B cell (primary cell): ENCODE measurements at regions not wholly inside any gene's neighbourhood (a gene's known extent, or its start where the extent isn't known, plus 50 kb on each side); places are given as distances from the start of the nearest gene placed in this dataset.

ENCODE experiments used
- ATAC-seq: fragments of 200-7000 bp; cut with Tn5 transposase; one replicate; pipeline ENCODE4 v1.10.0; 2021; ENCODE audit warnings: low read depth, mild to moderate bottlenecking, moderate number of reproducible peaks, moderate library complexity
- CTCF ChIA-PET: fragments of 350-600 bp; sonication (Branson Sonifier 250); formaldehyde crosslinking; loops from one replicate; lab custom pipeline; 2021; ENCODE audit warnings: antibody characterized with exemption, inconsistent platforms; lab: Charles Lee
- POLR2A ChIA-PET: fragments of 350-600 bp; sonication (Branson Sonifier 250); formaldehyde crosslinking; loops from one replicate; lab custom pipeline; 2021; ENCODE audit warnings: antibody characterized with exemption; lab: Charles Lee
- DNase-seq: peaks from one replicate; pipeline ENCODE4 v3.0.0; 2013
- H2AFZ ChIP-seq: 2 replicates; pipeline ENCODE4 v1.6.1; 2012; ENCODE audit warnings: mild to moderate bottlenecking, low read depth, low read length; ENCODE audit not compliant: insufficient read depth, poor library complexity, severe bottlenecking
- H3K27ac ChIP-seq, 2 donors: 1 replicate in 1 of 2; 2 replicates in 1 of 2; pipeline ENCODE4 v1.5.1; 2012 to 2013; ENCODE audit warnings: low read length in 2 of 2, mild to moderate bottlenecking in 2 of 2, moderate library complexity in 1 of 2
- H3K27me3 ChIP-seq, 4 experiments: fragments of 200-600 bp in 1 of 4; sonication (generic) in 1 of 4; replicated peaks in 1 of 4; 1 replicate in 2 of 4; 2 replicates in 2 of 4; pipeline versions ENCODE4 v1.6.1 to v1.7.0; 2013 to 2016; ENCODE audit warnings: low read length in 3 of 4, mild to moderate bottlenecking in 2 of 4, mixed read lengths in 1 of 4, moderate library complexity in 1 of 4; ENCODE audit not compliant: insufficient read depth in 4 of 4, control insufficient read depth in 3 of 4; ENCODE audit errors: control extremely low read depth in 1 of 4
- H3K36me3 ChIP-seq, 2 experiments: replicated peaks in 1 of 2; 1 replicate in 1 of 2; 2 replicates in 1 of 2; pipeline versions ENCODE4 v1.6.1 to v1.7.1; 2013; ENCODE audit warnings: low read length in 1 of 2; ENCODE audit not compliant: insufficient read depth in 2 of 2, control insufficient read depth in 1 of 2; ENCODE audit errors: control extremely low read depth in 1 of 2, extremely low read depth in 1 of 2
- H3K4me1 ChIP-seq, 2 donors: fragments of 200-600 bp in 1 of 2; sonication (generic) in 1 of 2; 1 replicate in 1 of 2; 2 replicates in 1 of 2; pipeline versions ENCODE4 v1.5.1 to v1.6.1; 2013 to 2017; ENCODE audit warnings: low read length in 2 of 2; ENCODE audit not compliant: control insufficient read depth in 2 of 2, insufficient read depth in 2 of 2
- H3K4me2 ChIP-seq: replicated peaks from 2 replicates; pipeline ENCODE3; 2012; ENCODE audit warnings: mild to moderate bottlenecking, low read depth, low read length; ENCODE audit not compliant: poor library complexity, severe bottlenecking
- H3K4me3 ChIP-seq, 5 experiments: fragments of 200-600 bp in 1 of 5; sonication (generic) in 1 of 5; 1 replicate in 3 of 5; 2 replicates in 2 of 5; pipeline versions ENCODE4 v1.5.1 to v1.7.0; 2011 to 2016; ENCODE audit warnings: low read length in 4 of 5, mild to moderate bottlenecking in 4 of 5, low read depth in 2 of 5, control low read depth in 1 of 5, moderate library complexity in 1 of 5; ENCODE audit not compliant: insufficient read depth in 1 of 5; ENCODE audit errors: control extremely low read depth in 1 of 5, extremely low read depth in 1 of 5
- H3K79me2 ChIP-seq: fragments of 200-600 bp; sonication (generic); one replicate; pipeline ENCODE4 v1.6.0; 2016; ENCODE audit warnings: low read length; ENCODE audit not compliant: control insufficient read depth, insufficient read depth
- H3K9ac ChIP-seq: fragments of 200-600 bp; sonication (generic); 2 replicates; pipeline ENCODE4 v1.6.1; 2017; ENCODE audit warnings: mild to moderate bottlenecking, low read length, moderate library complexity
- H3K9me3 ChIP-seq, 3 donors: one replicate each; pipeline versions ENCODE4 v1.6.1 to v1.7.1; 2013; ENCODE audit warnings: low read length in 2 of 3; ENCODE audit not compliant: control insufficient read depth in 2 of 3, insufficient read depth in 1 of 3; ENCODE audit errors: control extremely low read depth in 1 of 3
- H4K20me1 ChIP-seq: 2 replicates; pipeline ENCODE4 v1.6.0; 2012; ENCODE audit warnings: mild to moderate bottlenecking, low read length; ENCODE audit not compliant: insufficient read depth, control insufficient read depth, poor library complexity, severe bottlenecking
- H3K27ac Mint-ChIP-seq: one replicate; pipeline ENCODE4 v1.8.0; 2021; ENCODE audit warnings: mixed read lengths
- H3K27me3 Mint-ChIP-seq: one replicate; pipeline ENCODE4 v1.8.0; 2021; ENCODE audit warnings: mixed read lengths
- H3K4me1 Mint-ChIP-seq: one replicate; pipeline ENCODE4 v1.8.0; 2021; ENCODE audit warnings: mixed read lengths
- H3K4me3 Mint-ChIP-seq: one replicate; pipeline ENCODE4 v1.8.0; 2021; ENCODE audit warnings: mixed read lengths
- H3K9me3 Mint-ChIP-seq: one replicate; pipeline ENCODE4 v1.8.0; 2022; ENCODE audit warnings: mixed read lengths; ENCODE audit not compliant: insufficient read depth
- CTCF ChIP-seq: fragments of 200-600 bp; IDR thresholded peaks from one replicate; pipeline ENCODE4 v1.8.0; 2022; ENCODE audit warnings: antibody characterized with exemption, mild to moderate bottlenecking
- EZH2 ChIP-seq: IDR thresholded peaks from 2 replicates; pipeline ENCODE4 v1.6.1; 2012; ENCODE audit warnings: borderline replicate concordance, low read depth, mild to moderate bottlenecking, moderate library complexity, low read length; ENCODE audit not compliant: insufficient read depth, poor library complexity, severe bottlenecking
- WGBS: methylation state at CpG from one replicate; pipeline ENCODE4 v1.1.5; 2013; ENCODE audit warnings: missing lambda C conversion rate; ENCODE audit not compliant: insufficient coverage; 5-methylcytosine and 5-hydroxymethylcytosine counted together
- intact Hi-C: fragments of 100-400 bp; cut with micrococcal nuclease; formaldehyde crosslinking; loops from one replicate; pipeline ENCODE4 v1.10.0; 2022

GRCh38 chr2:225122583-225123486 is 80.6 kb upstream of the DOCK10 start:
- CTCF ChIA-PET = interaction anchor here (0.9 to 2.9 kb wide), 11 partner anchors 8 to 546 kb away, joined by 3 to 21 read pairs (median 4); no protein-coding TSS in a partner anchor
- no peaks in the 10 kb centered on the region for H3K36me3 ChIP-seq
- no peak overlapping the region for H3K4me3 ChIP-seq
- no peaks in the 10 kb centered on the region for H3K9me3 Mint-ChIP-seq
- H2AFZ ChIP-seq = no peak overlapping the region
- 87% methylated on average over 2 of the region's 15 CpGs for WGBS
- no peaks in the 10 kb centered on the region for H3K9me3 ChIP-seq
- TF ChIP-seq EZH2 = no peak
- TF ChIP-seq CTCF = peak; percentile 63
- POLR2A ChIA-PET = no interaction called here
- H3K9ac ChIP-seq = no peak overlapping the region
- H3K4me1 ChIP-seq = no peaks in the 10 kb centered on the region
- H3K27me3 ChIP-seq = no peaks in the 10 kb centered on the region
- H3K4me2 ChIP-seq = no peak overlapping the region
- no peaks in the 10 kb centered on the region for H3K4me1 Mint-ChIP-seq
- intact Hi-C loops = loop anchor here (1.0 kb wide), 1 partner anchor 537 kb away; no protein-coding TSS in a partner anchor
- no peaks in the 10 kb centered on the region for H4K20me1 ChIP-seq
- H3K27ac Mint-ChIP-seq = no peak overlapping the region
- ATAC-seq = no peak
- peaks cover 14% of the 10 kb centered on the region for H3K27me3 Mint-ChIP-seq
- no peak overlapping the region for H3K4me3 Mint-ChIP-seq
- no peak overlapping the region for H3K27ac ChIP-seq
- DNase-seq = peak; percentile 20
- no peaks in the 10 kb centered on the region for H3K79me2 ChIP-seq

GRCh38 chr2:225122007-225122406 is 79.7 kb upstream of the DOCK10 start:
- Mint-ChIP-seq H3K4me3 (no peak overlapping the region), H3K27me3 (peaks cover 7% of the 10 kb centered on the region), H3K9me3 (no peaks in the 10 kb centered on the region), H3K4me1 (peaks cover 4% of the 10 kb centered on the region), H3K27ac (no peak overlapping the region)
- H2AFZ ChIP-seq = no peak overlapping the region
- H4K20me1 ChIP-seq = no peaks in the 10 kb centered on the region
- POLR2A ChIA-PET = no interaction called here
- no peaks in the 10 kb centered on the region for H3K27me3 ChIP-seq
- DNase-seq (no peak), ATAC-seq (no peak)
- H3K9ac ChIP-seq = no peak overlapping the region
- TF ChIP-seq CTCF = no peak
- TF ChIP-seq EZH2 = no peak
- no peak overlapping the region for H3K4me3 ChIP-seq
- intact Hi-C loops = no loop called here
- H3K4me2 ChIP-seq = no peak overlapping the region
- H3K79me2 ChIP-seq = no peaks in the 10 kb centered on the region
- peaks cover 3 to 4% of the 10 kb centered on the region in 2 donors for H3K4me1 ChIP-seq
- no peak overlapping the region for H3K27ac ChIP-seq
- CTCF ChIA-PET = interaction anchor here (0.9 to 1.6 kb wide), 7 partner anchors 10 to 547 kb away, joined by 3 to 18 read pairs (median 4); no protein-coding TSS in a partner anchor
- H3K9me3 ChIP-seq = no peaks in the 10 kb centered on the region
- H3K36me3 ChIP-seq = no peaks in the 10 kb centered on the region
- 92% methylated on average over 2 of the region's 8 CpGs for WGBS
